ENCODE measurements at regions not wholly inside any gene's neighbourhood (a gene's known extent, or its start where the extent isn't known, plus 50 kb on each side); places are given as distances from the start of the nearest gene placed in this dataset.
"Not testable (repeated sequence)": the region's sequence is repeated elsewhere in the genome, so short reads cannot be mapped to it uniquely, and the experiment has no call there.

- no peak for DNase-seq (ENCODE audit: low spot score)
Observed at GRCh38 chr17:16888413-16889087, 83.4 kb downstream of the TNFRSF13B start.

- DNase-seq (ENCODE audit: low spot score), result no peak
Observed at GRCh38 chr17:16887523-16888095, 84.3 kb downstream of the TNFRSF13B start.

- DNase-seq (ENCODE audit: low spot score), result no peak
Observed at GRCh38 chr17:16886655-16887322, 85.1 kb downstream of the TNFRSF13B start.

GRCh38 chr17:16885204-16885603 is 86.7 kb downstream of the TNFRSF13B start:
- not testable (repeated sequence) for DNase-seq (ENCODE audit: low spot score)

- DNase-seq (ENCODE audit: low spot score), result not testable (repeated sequence)
Observed at GRCh38 chr17:16882926-16883265, 89.0 kb downstream of the TNFRSF13B start.

GRCh38 chr17:16882243-16882925 is 89.5 kb downstream of the TNFRSF13B start:
- DNase-seq (ENCODE audit: low spot score), result no peak

GRCh38 chr17:16881239-16881924 is 90.5 kb downstream of the TNFRSF13B start:
- DNase-seq (ENCODE audit: low spot score), result no peak

GRCh38 chr17:16880843-16881230 is 91.1 kb downstream of the TNFRSF13B start:
- DNase-seq (ENCODE audit: low spot score), result no peak

- no peak for DNase-seq (ENCODE audit: low spot score)
Observed at GRCh38 chr17:16880121-16880842, 91.6 kb downstream of the TNFRSF13B start.

GRCh38 chr17:16879686-16880085 is 92.2 kb downstream of the TNFRSF13B start:
- DNase-seq (ENCODE audit: low spot score), result no peak

- no peak for DNase-seq (ENCODE audit: low spot score)
Observed at GRCh38 chr17:16878606-16879005, 93.3 kb downstream of the TNFRSF13B start.

- DNase-seq (ENCODE audit: low spot score), result no peak
Observed at GRCh38 chr17:16878084-16878483, 93.8 kb downstream of the TNFRSF13B start.

GRCh38 chr17:16877099-16877498 is 94.8 kb downstream of the TNFRSF13B start:
- DNase-seq (ENCODE audit: low spot score), result no peak

- DNase-seq (ENCODE audit: low spot score), result no peak
Observed at GRCh38 chr17:16875662-16876061, 96.3 kb downstream of the TNFRSF13B start.

GRCh38 chr17:16874216-16874615 is 97.7 kb downstream of the TNFRSF13B start:
- not testable (repeated sequence) for DNase-seq (ENCODE audit: low spot score)

- peak; percentile 32 for DNase-seq (ENCODE audit: low spot score)
Observed at GRCh38 chr17:16873174-16874035, 98.5 kb downstream of the TNFRSF13B start.

GRCh38 chr17:16872351-16873173 is 99.4 kb downstream of the TNFRSF13B start:
- DNase-seq (ENCODE audit: low spot score), result no peak

GRCh38 chr17:16871446-16872190 is 100.3 kb downstream of the TNFRSF13B start:
- DNase-seq (ENCODE audit: low spot score), result not testable (repeated sequence)

Measured in H4 (cell line).